PC-9 (cell line): ENCODE measurements at regions not wholly inside any gene's neighbourhood (a gene's known extent, or its start where the extent isn't known, plus 50 kb on each side); places are given as distances from the start of the nearest gene placed in this dataset.
A peak's percentile ranks its signal among the peaks of the same experiment; 100 is the strongest.

Experiments
- BruUV-seq: library from RNA; stranded (reverse); fragments of 400-500 nt; replicated peaks from 2 replicates; lab custom pipeline; 2021; lab: Mats Ljungman, UMichigan
- CTCF ChIA-PET: fragments of 300-600 bp; sonication (Branson Sonifier 250); formaldehyde crosslinking; loops from one replicate; lab custom pipeline; 2022; ENCODE audit warnings: antibody characterized with exemption; lab: Charles Lee
- POLR2A ChIA-PET: fragments of 300-600 bp; sonication (Branson Sonifier 250); formaldehyde crosslinking; loops from one replicate; lab custom pipeline; 2022; ENCODE audit warnings: antibody characterized with exemption; ENCODE audit not compliant: unreplicated experiment; lab: Charles Lee
- DNase-seq, 2 experiments: peaks; one replicate each; pipeline versions ENCODE4 v3.0.0 to v3.0.0-alpha.2; 2015 to 2022; ENCODE audit warnings: mixed read lengths in 1 of 2
- H2AFZ ChIP-seq: fragments of 200-600 bp; sonication (generic); 2 replicates; pipeline ENCODE4 v1.8.1; 2017; ENCODE audit warnings: antibody characterized with exemption
- H3F3A ChIP-seq: fragments of 200-600 bp; sonication (generic); 2 replicates; pipeline ENCODE4 v1.8.1; 2017; ENCODE audit warnings: antibody characterized with exemption, mild to moderate bottlenecking, low read depth; ENCODE audit not compliant: insufficient read depth
- H3K27ac ChIP-seq: fragments of 200-600 bp; sonication (generic); 2 replicates; pipeline ENCODE4 v1.6.1; 2016; ENCODE audit warnings: mixed run types
- H3K27me3 ChIP-seq: fragments of 200-600 bp; sonication (generic); 2 replicates; pipeline ENCODE4 v1.6.1; 2016; ENCODE audit warnings: low read depth, mixed run types; ENCODE audit not compliant: insufficient read depth
- H3K36me3 ChIP-seq: fragments of 200-600 bp; sonication (generic); 2 replicates; pipeline ENCODE4 v1.6.1; 2016; ENCODE audit warnings: low read depth, mixed run types
- H3K4me1 ChIP-seq: fragments of 200-600 bp; sonication (generic); replicated peaks from 2 replicates; pipeline ENCODE4 v1.6.1; 2016; ENCODE audit warnings: mixed run types; ENCODE audit not compliant: insufficient read depth
- H3K4me2 ChIP-seq: fragments of 200-600 bp; sonication (generic); 2 replicates; pipeline ENCODE4 v1.6.1; 2017; ENCODE audit warnings: mixed run types
- H3K4me3 ChIP-seq: fragments of 200-600 bp; sonication (generic); 2 replicates; pipeline ENCODE4 v1.6.1; 2016; ENCODE audit warnings: mixed run types
- H3K79me2 ChIP-seq: fragments of 200-600 bp; sonication (generic); 2 replicates; pipeline ENCODE4 v1.6.1; 2017; ENCODE audit warnings: low read depth, mixed run types
- H3K9me2 ChIP-seq: fragments of 200-600 bp; sonication (generic); 2 replicates; pipeline ENCODE4 v1.8.1; 2017; ENCODE audit warnings: mild to moderate bottlenecking; ENCODE audit not compliant: insufficient read depth
- H3K9me3 ChIP-seq: fragments of 200-600 bp; sonication (generic); 2 replicates; pipeline ENCODE4 v1.8.1; 2016; ENCODE audit warnings: low read depth; ENCODE audit not compliant: insufficient read depth
- H4K20me1 ChIP-seq: fragments of 200-600 bp; sonication (generic); 2 replicates; pipeline ENCODE4 v1.8.1; 2017; ENCODE audit not compliant: insufficient read depth
- CTCF ChIP-seq: fragments of 200-600 bp; sonication (generic); conservative IDR thresholded peaks from 2 replicates; pipeline ENCODE4 v1.6.1; 2017; ENCODE audit warnings: mixed run types, antibody characterized with exemption, mild to moderate bottlenecking, moderate library complexity
- EZH2 ChIP-seq: fragments of 200-600 bp; sonication (generic); IDR thresholded peaks from 2 replicates; pipeline ENCODE4 v1.8.0; 2017; ENCODE audit warnings: antibody characterized with exemption, low read depth
- intact Hi-C: fragments of 100-400 bp; cut with micrococcal nuclease; formaldehyde crosslinking; loops from one replicate; pipeline ENCODE4 v1.10.0; 2022; ENCODE audit not compliant: unreplicated experiment

DNA sequence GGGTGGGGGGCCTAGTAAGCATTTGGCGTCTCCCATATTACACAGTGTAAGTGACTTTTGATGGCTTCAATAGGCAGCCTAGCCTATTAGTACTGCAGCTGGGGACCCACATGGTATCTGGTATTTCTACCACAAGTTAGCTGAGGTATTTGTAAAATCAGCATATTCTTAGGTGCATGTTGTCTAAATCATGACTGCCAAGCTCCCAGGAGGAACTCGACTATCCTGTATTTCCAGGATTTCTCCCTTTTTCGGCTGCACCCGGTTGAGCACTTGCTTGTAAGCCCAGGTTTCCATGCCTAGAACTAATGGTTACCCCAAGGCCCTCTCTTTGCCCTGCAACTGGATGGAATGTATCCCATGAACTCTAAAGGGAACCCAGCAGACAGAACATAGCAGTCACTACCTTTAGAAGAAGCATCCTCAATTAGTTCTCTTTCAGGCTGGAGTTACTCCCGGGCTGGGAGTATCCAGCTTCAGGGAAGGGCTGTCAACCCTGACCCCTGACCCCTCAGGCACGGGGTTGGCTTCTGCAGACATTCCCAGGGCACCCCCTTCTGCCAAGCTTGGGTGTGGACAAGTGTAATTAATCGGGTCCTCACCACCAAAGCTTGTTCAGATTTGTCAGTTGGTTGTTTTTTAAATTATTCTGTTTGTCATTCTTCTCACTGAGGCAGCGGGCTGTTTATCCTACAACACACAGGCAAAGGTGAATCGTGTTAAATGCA lies 90.3 kb upstream of the PARD3 start:
- POLR2A ChIA-PET: no interaction called here
- Histone ChIP-seq H3K9me3 (no peaks in the 10 kb centered on the region), H3K4me3 (no peak overlapping the region), H3K27ac (no peak overlapping the region), H3K4me1 (no peaks in the 10 kb centered on the region), H3K79me2 (no peaks in the 10 kb centered on the region), H3K27me3 (no peaks in the 10 kb centered on the region), H3F3A (no peaks in the 10 kb centered on the region), H3K36me3 (no peaks in the 10 kb centered on the region), H3K4me2 (no peak overlapping the region), H2AFZ (no peak overlapping the region), H3K9me2 (no peaks in the 10 kb centered on the region), H4K20me1 (no peaks in the 10 kb centered on the region)
- TF ChIP-seq CTCF (no peak), EZH2 (no peak)
- BruUV-seq: no TSS peak
- CTCF ChIA-PET: no interaction called here
- peak; percentile 28 to 39 for DNase-seq
- intact Hi-C loops: loop anchor here (5.0 kb wide), 1 partner anchor 67 kb away; no protein-coding TSS in a partner anchor

DNA sequence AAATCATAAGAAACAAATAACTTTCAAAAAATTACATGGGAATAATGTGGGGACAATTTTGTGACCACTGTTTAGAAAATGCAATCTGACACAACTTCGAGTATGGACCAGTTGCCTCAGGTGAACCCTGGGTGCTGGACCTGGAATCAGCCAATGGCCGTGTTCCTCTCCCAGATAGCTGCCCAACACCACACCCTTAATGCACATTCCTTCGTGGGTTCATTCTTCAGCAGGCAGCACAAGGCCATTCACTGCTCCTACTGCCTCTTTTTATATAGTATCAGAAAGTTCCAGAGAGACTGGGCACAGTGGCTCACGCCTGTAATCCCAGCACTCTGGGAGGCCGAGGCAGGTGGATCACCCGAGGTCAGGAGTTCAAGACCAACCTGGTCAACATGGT lies 89.1 kb upstream of the PARD3 start:
- Histone ChIP-seq H3K27me3 (no peaks in the 10 kb centered on the region), H4K20me1 (no peaks in the 10 kb centered on the region), H3K9me2 (no peaks in the 10 kb centered on the region), H2AFZ (no peak overlapping the region), H3K79me2 (no peaks in the 10 kb centered on the region), H3K27ac (no peak overlapping the region), H3K4me3 (no peak overlapping the region), H3K36me3 (no peaks in the 10 kb centered on the region), H3F3A (no peaks in the 10 kb centered on the region), H3K9me3 (no peaks in the 10 kb centered on the region), H3K4me2 (no peak overlapping the region), H3K4me1 (no peaks in the 10 kb centered on the region)
- TF ChIP-seq CTCF: no peak
- TF ChIP-seq EZH2: no peak
- CTCF ChIA-PET: no interaction called here
- BruUV-seq: no TSS peak
- DNase-seq: no peak
- POLR2A ChIA-PET: no interaction called here
- intact Hi-C loops: no loop called here

DNA sequence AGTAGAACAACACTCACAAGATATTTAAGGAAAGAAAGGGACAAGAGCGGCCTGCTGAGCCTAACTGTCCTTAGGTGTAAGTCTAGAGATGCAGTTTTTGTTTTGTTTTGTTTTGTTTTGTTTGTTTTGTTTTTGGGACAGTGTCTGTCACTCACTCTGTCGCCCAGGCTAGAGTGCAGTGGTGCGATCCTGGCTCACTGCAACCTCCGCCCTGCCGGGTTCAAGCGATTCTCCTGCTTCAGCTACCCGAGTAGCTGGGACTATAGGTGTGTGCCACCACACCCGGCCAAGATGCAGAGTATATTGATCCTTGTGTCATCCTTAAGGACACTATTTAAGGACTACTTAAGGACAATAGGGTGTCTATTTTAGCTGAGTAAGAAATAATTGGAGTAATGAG lies 84.1 kb upstream of the PARD3 start:
- no peaks in the 10 kb centered on the region for H4K20me1 ChIP-seq
- H3K4me2 ChIP-seq: no peak overlapping the region
- no peaks in the 10 kb centered on the region for H3K79me2 ChIP-seq
- H3K9me2 ChIP-seq: no peaks in the 10 kb centered on the region
- no peak overlapping the region for H3K27ac ChIP-seq
- H3K27me3 ChIP-seq: no peaks in the 10 kb centered on the region
- no peaks in the 10 kb centered on the region for H3F3A ChIP-seq
- intact Hi-C loops: no loop called here
- ChIA-PET POLR2A (no interaction called here), CTCF (no interaction called here)
- TF ChIP-seq EZH2: no peak
- TF ChIP-seq CTCF: no peak
- no peak for DNase-seq
- BruUV-seq: no TSS peak
- H3K4me1 ChIP-seq: no peaks in the 10 kb centered on the region
- H3K36me3 ChIP-seq: no peaks in the 10 kb centered on the region
- H3K4me3 ChIP-seq: no peak overlapping the region
- H2AFZ ChIP-seq: no peak overlapping the region
- H3K9me3 ChIP-seq: no peaks in the 10 kb centered on the region
